ENCODE measurements at regions not wholly inside any gene's neighbourhood (a gene's known extent, or its start where the extent isn't known, plus 50 kb on each side); places are given as distances from the start of the nearest gene placed in this dataset.

GRCh38 chr4:166366012-166366411, 493.0 kb downstream of the TLL1 start:
- no peak for DNase-seq (ENCODE audit: low read depth)
- no peak overlapping the region for H3K4me3 ChIP-seq (ENCODE audit: low read depth, low read length)
- no peak for TF ChIP-seq CTCF (IDR thresholded peaks at IDR 0.05; ENCODE audit: insufficient read depth, low read depth, low read length)

- no peak for TF ChIP-seq CTCF (IDR thresholded peaks at IDR 0.05; ENCODE audit: insufficient read depth, low read depth, low read length)
- no peak overlapping the region for H3K4me3 ChIP-seq (ENCODE audit: low read depth, low read length)
- no peak for DNase-seq (ENCODE audit: low read depth)
Observed at GRCh38 chr4:166377578-166377977, 504.5 kb downstream of the TLL1 start.

- peak; percentile 1 for DNase-seq (ENCODE audit: low read depth)
- TF ChIP-seq CTCF (IDR thresholded peaks at IDR 0.05; ENCODE audit: insufficient read depth, low read depth, low read length), result no peak
- no peak overlapping the region for H3K4me3 ChIP-seq (ENCODE audit: low read depth, low read length)
Observed at GRCh38 chr4:166386491-166387360, 513.7 kb downstream of the TLL1 start.

GRCh38 chr4:166391501-166391900, 518.5 kb downstream of the TLL1 start:
- DNase-seq (ENCODE audit: low read depth), result no peak
- no peak overlapping the region for H3K4me3 ChIP-seq (ENCODE audit: low read depth, low read length)
- TF ChIP-seq CTCF (IDR thresholded peaks at IDR 0.05; ENCODE audit: insufficient read depth, low read depth, low read length), result no peak

- DNase-seq (ENCODE audit: low read depth), result no peak
- H3K4me3 ChIP-seq (ENCODE audit: low read depth, low read length), result no peak overlapping the region
- no peak for TF ChIP-seq CTCF (IDR thresholded peaks at IDR 0.05; ENCODE audit: insufficient read depth, low read depth, low read length)
Observed at GRCh38 chr4:166399021-166399420, 526.0 kb downstream of the TLL1 start.

- no peak for TF ChIP-seq CTCF (IDR thresholded peaks at IDR 0.05; ENCODE audit: insufficient read depth, low read depth, low read length)
- H3K4me3 ChIP-seq (ENCODE audit: low read depth, low read length), result no peak overlapping the region
- DNase-seq (ENCODE audit: low read depth), result no peak
Observed at GRCh38 chr4:166400270-166400894, 527.3 kb downstream of the TLL1 start.
